ENCODE measurements at regions not wholly inside any gene's neighbourhood (a gene's known extent, or its start where the extent isn't known, plus 50 kb on each side); places are given as distances from the start of the nearest gene placed in this dataset.

DNA sequence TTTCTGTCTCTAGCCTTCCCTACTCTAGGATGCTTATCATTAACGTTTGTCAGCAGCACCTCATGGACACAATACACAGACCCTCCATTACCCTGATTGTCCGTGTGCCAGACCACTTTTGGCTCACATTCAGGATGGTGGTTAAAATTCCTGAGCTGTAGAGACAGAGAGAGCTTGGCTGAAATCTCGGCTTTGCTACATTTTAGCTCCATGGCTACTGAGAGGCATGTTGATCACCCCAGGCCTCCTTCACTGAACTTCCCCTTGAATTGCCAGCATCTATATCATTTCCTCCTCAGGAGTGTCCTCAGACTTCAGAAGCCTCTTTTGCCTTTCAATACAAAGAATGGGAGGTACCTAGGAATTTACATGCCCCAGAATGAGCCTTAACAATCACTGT, 104.7 kb upstream of the ISL1 start:
- no peak for TF ChIP-seq ZNF274 (IDR thresholded peaks at IDR 0.05; ENCODE audit: low read depth, low read length)
- no peak overlapping the region for H3K4me3 ChIP-seq (ENCODE audit: low read length)

DNA sequence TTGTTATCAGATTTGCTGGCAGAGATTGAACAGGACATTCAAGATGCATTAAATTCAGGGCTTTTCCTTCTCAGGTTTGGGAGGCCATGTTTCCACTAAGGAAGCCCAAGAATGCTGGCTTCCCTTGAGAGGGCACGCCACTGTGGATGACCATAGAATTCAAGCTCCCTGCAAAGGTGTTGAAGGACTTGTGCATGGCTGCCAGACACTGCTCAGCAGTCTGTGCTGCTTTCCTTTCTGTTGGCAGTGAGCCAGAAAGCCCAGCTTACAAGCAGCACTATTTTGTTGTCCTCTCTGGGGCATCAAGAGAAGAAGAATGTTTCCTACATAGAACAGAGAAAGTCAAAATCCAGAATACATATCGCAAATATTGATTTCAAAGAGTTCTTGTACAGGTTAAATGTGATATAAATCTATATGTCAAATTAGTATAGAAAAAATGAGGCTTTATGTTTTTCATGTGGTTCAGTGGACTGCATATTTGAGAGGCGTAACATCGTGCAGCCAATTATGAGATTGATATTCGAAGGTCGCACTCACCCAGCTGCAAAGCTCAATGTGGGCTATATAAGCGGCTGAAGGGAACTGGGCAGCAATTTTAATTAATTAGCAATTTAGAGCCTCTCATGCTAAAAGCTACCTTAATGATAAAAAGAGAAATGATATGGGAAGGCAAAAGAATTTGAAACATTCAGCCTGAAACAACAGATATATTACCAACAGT, 103.1 kb upstream of the ISL1 start:
- no peak for TF ChIP-seq ZNF274 (IDR thresholded peaks at IDR 0.05; ENCODE audit: low read depth, low read length)
- no peak overlapping the region for H3K4me3 ChIP-seq (ENCODE audit: low read length)

DNA sequence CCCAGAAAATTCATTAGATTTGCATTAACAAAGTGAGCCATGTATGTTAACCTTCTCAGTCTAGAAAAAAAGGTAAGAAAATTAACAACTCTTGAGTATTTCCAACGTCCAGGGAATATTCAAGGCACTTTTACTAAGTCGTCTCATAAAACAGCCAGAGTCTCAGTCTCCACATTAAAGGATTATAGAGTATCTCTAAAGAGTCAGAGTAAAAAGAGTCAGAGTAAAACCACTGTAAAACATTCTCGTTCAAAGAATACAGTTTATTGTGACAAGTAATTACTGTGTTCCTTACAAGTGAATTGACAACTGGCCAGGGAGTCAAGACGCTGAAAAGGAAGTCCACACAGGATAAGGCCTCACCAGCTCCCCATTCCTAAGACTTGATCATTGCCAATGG, 97.2 kb upstream of the ISL1 start:
- no peak for TF ChIP-seq ZNF274 (IDR thresholded peaks at IDR 0.05; ENCODE audit: low read depth, low read length)
- no peak overlapping the region for H3K4me3 ChIP-seq (ENCODE audit: low read length)

DNA sequence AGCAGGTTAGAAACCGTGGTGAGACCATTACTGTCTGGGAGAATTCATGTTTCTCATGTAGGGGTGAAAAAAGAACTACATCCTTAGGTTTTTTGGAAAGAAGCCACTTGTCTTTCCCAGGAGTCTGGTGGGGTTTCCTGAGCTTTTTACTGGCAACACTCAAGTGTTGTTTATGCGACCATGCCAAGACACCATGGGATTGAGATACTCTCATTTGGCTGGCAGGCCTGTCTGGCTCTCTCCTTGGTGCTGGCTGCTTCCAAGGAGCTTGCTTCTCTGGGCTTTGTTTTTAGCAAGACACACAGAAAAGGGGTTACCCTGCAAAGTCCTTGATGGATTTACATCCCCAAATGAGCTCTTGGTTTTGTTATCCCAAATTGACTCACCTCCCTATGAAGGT, 80.9 kb upstream of the ISL1 start:
- TF ChIP-seq ZNF274 (IDR thresholded peaks at IDR 0.05; ENCODE audit: low read depth, low read length), result no peak
- H3K4me3 ChIP-seq (ENCODE audit: low read length), result no peak overlapping the region

DNA sequence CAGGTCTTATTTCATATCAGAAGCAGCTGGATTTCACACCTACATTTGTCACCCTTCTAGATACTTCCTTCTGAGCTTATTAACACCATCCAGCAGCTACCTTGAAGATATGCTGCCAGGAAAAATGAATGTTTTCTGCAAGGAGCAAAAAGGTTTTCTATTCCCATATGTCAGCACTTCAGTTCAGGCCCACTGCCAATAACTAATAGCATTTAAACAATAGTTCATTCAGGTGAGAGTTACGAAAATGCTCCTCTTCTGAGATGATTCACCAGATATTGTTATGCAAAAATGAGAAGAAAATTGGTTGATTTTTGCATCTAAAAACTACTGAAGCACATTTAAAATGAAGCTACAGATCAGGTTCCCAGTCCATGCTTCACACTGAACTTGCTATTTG, 56.4 kb upstream of the ISL1 start:
- TF ChIP-seq ZNF274 (IDR thresholded peaks at IDR 0.05; ENCODE audit: low read depth, low read length), result no peak
- H3K4me3 ChIP-seq (ENCODE audit: low read length), result no peak overlapping the region
